ENCODE measurements at regions not wholly inside any gene's neighbourhood (a gene's known extent, or its start where the extent isn't known, plus 50 kb on each side); places are given as distances from the start of the nearest gene placed in this dataset.

GRCh38 chr12:75961878-75962277, 69.7 kb downstream of the PHLDA1 start:
- ChIA-PET CTCF (ENCODE audit: low intra/inter-chr PET ratio) (interaction anchor here (0.7 kb wide), 1 partner anchor 863 kb away, joined by 4 read pairs; no protein-coding TSS in a partner anchor), POLR2A (interaction anchor here (0.6 kb wide), 1 partner anchor 124 kb away, joined by 3 read pairs; no protein-coding TSS in a partner anchor)
- H3K9me3 ChIP-seq (replicated peaks; ENCODE audit: control insufficient read depth, insufficient read depth, low read depth, low read length), result no peaks in the 10 kb centered on the region
- intact Hi-C loops (cut with micrococcal nuclease), result no loop called here
- H3K36me3 ChIP-seq (ENCODE audit: control insufficient read depth, insufficient read depth, low read length), result no peaks in the 10 kb centered on the region
- FAIRE-seq (no peak), DNase-seq (ENCODE audit: extremely low read depth in 1 of 4, low spot score in 3 of 4) (no peak), ATAC-seq (no peak)
- H3K4me1 ChIP-seq (replicated peaks in 1 of 2; ENCODE audit: control insufficient read depth in 2 of 2, insufficient read depth in 2 of 2, low read length in 2 of 2), result no peaks in the 10 kb centered on the region; a peak in 1 of 5 replicates
- H3K4me2 ChIP-seq (ENCODE audit: insufficient read depth, low read length), result no peak overlapping the region
- H4K20me1 ChIP-seq (replicated peaks; ENCODE audit: control insufficient read depth, insufficient read depth, low read length), result no peaks in the 10 kb centered on the region
- no TSS peak for BruUV-seq (replicated peaks)
- no peak overlapping the region for H3K9ac ChIP-seq (ENCODE audit: insufficient read depth in 1 of 2, low read depth in 2 of 2, low read length in 2 of 2)
- in situ Hi-C loops (cut with MboI), result no loop called here
- 35% methylated on average over 4 of the region's 4 CpGs for WGBS (ENCODE audit: insufficient coverage, low coverage, missing lambda C conversion rate)
- no peak overlapping the region for H3K4me3 ChIP-seq
- no peaks in the 10 kb centered on the region for H3K9me1 ChIP-seq (ENCODE audit: control insufficient read depth, insufficient read depth, low read length)
- no peak overlapping the region for H2AFZ ChIP-seq (ENCODE audit: low read depth, low read length)
- TF ChIP-seq ESRRB (CRISPR knock-in tag; IDR thresholded peaks at IDR 0.05; ENCODE audit: borderline replicate concordance) (no peak), DLX4 (CRISPR knock-in tag; IDR thresholded peaks at IDR 0.05) (no peak), SLC30A9 (CRISPR knock-in tag; IDR thresholded peaks at IDR 0.05) (no peak), ZNF3 (CRISPR knock-in tag; IDR thresholded peaks at IDR 0.05) (no peak), ERF (CRISPR knock-in tag; IDR thresholded peaks at IDR 0.05) (no peak)
- H3K27ac ChIP-seq (ENCODE audit: extremely low read depth, low read depth, low read length), result no peak overlapping the region
- no peaks in the 10 kb centered on the region for H3K79me2 ChIP-seq (ENCODE audit: control insufficient read depth, insufficient read depth, low read length)
- H3K27me3 ChIP-seq (ENCODE audit: control insufficient read depth in 2 of 2, insufficient read depth in 2 of 2, low read length in 2 of 2), result no peaks in the 10 kb centered on the region
